NB4 (cell line): ENCODE measurements at regions not wholly inside any gene's neighbourhood (a gene's known extent, or its start where the extent isn't known, plus 50 kb on each side); places are given as distances from the start of the nearest gene placed in this dataset.

ENCODE experiments used
- CTCF ChIP-seq: IDR thresholded peaks from one replicate; pipeline ENCODE4 v1.5.1; 2012; ENCODE audit warnings: low read depth, low read length
- POLR2A ChIP-seq: IDR thresholded peaks from 2 replicates; pipeline ENCODE4 v1.6.1; 2011; ENCODE audit warnings: mild to moderate bottlenecking; ENCODE audit not compliant: insufficient read length; ENCODE audit errors: extremely low read depth

GRCh38 chr10:44217274-44217820, 167.6 kb downstream of the CXCL12 start:
- no peak for TF ChIP-seq POLR2A
- no peak for TF ChIP-seq CTCF
